ENCODE measurements at regions not wholly inside any gene's neighbourhood (a gene's known extent, or its start where the extent isn't known, plus 50 kb on each side); places are given as distances from the start of the nearest gene placed in this dataset.

DNA sequence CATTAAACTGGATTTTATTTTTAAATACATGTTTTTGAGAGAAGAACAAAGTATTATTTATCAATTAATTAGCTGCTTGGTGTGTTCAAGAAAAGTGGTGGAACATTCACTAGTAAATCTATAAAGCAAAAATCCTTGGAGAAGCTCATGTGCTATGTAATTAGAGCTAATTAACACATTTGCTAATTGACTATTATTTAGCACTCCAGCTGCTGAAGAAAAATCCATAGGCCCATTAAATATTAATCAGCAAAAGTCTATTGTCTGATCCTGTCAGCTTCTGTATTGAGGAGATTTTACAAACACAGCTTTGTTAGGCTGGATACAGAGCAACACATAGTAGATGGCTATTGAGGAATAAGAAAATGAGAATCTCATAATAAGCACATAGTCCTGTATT is 336.1 kb downstream of the RBM43 start:
- no peaks in the 10 kb centered on the region for H3K4me1 ChIP-seq (ENCODE audit: low read depth)
- H3K4me3 ChIP-seq, result no peak overlapping the region
- TF ChIP-seq, protein P1, sequence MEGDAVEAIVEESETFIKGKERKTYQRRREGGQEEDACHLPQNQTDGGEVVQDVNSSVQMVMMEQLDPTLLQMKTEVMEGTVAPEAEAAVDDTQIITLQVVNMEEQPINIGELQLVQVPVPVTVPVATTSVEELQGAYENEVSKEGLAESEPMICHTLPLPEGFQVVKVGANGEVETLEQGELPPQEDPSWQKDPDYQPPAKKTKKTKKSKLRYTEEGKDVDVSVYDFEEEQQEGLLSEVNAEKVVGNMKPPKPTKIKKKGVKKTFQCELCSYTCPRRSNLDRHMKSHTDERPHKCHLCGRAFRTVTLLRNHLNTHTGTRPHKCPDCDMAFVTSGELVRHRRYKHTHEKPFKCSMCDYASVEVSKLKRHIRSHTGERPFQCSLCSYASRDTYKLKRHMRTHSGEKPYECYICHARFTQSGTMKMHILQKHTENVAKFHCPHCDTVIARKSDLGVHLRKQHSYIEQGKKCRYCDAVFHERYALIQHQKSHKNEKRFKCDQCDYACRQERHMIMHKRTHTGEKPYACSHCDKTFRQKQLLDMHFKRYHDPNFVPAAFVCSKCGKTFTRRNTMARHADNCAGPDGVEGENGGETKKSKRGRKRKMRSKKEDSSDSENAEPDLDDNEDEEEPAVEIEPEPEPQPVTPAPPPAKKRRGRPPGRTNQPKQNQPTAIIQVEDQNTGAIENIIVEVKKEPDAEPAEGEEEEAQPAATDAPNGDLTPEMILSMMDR (IDR thresholded peaks at IDR 0.05), result no peak
- ATAC-seq, result no peak
- intact Hi-C loops (cut with DNase I, micrococcal nuclease), result no loop called here
- no peaks in the 10 kb centered on the region for H3K36me3 ChIP-seq (ENCODE audit: low read depth)
- DNase-seq, result no peak
- no peaks in the 10 kb centered on the region for H3K9me3 ChIP-seq

DNA sequence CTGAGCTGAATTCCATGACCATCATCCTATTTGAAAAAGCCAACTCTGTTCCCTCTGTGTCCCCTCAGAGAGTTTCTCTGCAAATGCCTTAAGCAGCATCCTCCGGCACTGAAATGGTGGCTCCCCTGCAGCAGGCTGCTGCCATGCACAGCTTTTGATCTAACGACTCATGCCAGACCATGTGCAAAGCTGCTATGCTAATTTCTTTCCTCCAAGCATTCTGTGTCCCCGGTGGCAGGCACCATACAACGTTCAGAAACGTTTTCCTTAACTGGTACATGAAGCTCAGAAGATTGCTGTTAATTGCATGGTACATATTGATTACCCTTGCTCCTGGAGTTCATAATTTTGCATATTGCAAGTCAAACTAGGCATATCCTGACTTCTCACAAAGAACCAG is 336.8 kb downstream of the RBM43 start:
- Histone ChIP-seq H3K36me3 (ENCODE audit: low read depth) (no peaks in the 10 kb centered on the region), H3K4me3 (no peak overlapping the region), H3K4me1 (ENCODE audit: low read depth) (no peaks in the 10 kb centered on the region), H3K9me3 (no peaks in the 10 kb centered on the region)
- ATAC-seq (no peak), DNase-seq (no peak)
- TF ChIP-seq, protein P1 (IDR thresholded peaks at IDR 0.05), result no peak
- intact Hi-C loops (cut with DNase I, micrococcal nuclease), result no loop called here

DNA sequence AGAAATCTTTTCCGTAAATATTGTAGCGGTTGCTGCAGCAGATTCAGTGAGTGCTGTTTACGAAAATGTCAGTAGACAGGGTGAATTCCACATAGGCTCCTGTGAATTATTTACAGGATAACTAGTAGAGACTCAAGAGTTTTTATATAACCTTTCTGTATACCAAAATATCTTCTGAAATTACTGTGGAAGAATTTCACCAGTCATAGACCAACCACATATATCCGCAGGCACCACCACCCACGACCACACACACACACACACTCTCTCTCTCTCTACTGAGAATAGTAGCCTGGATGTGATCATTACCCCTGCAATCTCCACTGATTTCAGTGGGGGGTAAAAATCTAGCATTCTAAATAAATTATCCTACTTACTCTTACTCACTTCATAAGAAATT is 341.8 kb downstream of the RBM43 start:
- H3K36me3 ChIP-seq (ENCODE audit: low read depth), result no peaks in the 10 kb centered on the region
- no peaks in the 10 kb centered on the region for H3K9me3 ChIP-seq
- H3K4me3 ChIP-seq, result no peak overlapping the region
- ATAC-seq (no peak), DNase-seq (no peak)
- TF ChIP-seq, protein P1 (IDR thresholded peaks at IDR 0.05), result no peak
- intact Hi-C loops (cut with DNase I, micrococcal nuclease), result no loop called here
- no peaks in the 10 kb centered on the region for H3K4me1 ChIP-seq (ENCODE audit: low read depth)

DNA sequence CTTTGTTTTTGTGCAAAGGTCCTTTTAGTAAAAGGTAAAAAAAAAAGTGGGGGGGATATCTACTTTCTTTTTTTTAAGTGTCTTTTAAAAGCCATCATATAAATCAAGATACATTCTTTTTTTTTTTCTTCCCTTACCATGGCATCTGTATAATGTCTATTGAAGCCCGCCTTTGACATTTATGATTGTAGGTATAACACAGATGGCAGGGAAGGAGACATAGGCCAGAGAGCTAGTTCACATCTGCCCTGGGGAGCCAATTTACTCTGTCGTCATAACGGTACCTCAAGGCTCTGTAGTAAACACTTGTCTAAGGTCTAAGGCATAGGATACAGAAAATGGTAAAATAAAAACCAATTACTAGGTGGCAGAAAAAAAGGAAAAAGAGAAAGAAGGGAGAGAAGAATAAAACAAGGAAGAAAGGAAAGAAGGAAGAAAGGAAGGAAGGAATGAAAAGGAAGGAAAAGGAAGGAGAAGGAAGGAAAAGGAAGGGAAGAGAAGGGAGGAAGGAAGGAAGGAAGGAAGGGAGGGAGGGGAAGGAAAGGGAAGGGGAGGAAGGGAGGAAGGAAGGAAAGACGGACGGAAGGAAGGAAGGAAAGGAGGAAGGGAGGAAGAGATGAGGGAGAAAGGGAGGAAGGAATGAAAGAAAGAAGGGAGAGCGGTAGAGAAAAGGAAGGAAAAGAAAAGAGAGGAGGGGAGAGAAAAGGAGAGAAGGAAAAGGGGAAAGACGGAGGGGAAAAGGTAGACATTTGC is 343.5 kb downstream of the RBM43 start:
- TF ChIP-seq, protein P1 (IDR thresholded peaks at IDR 0.05), result no peak
- H3K4me3 ChIP-seq, result no peak overlapping the region
- no peaks in the 10 kb centered on the region for H3K4me1 ChIP-seq (ENCODE audit: low read depth)
- ATAC-seq (no peak), DNase-seq (no peak)
- no peaks in the 10 kb centered on the region for H3K36me3 ChIP-seq (ENCODE audit: low read depth)
- no peaks in the 10 kb centered on the region for H3K9me3 ChIP-seq
- intact Hi-C loops (cut with DNase I, micrococcal nuclease), result no loop called here

DNA sequence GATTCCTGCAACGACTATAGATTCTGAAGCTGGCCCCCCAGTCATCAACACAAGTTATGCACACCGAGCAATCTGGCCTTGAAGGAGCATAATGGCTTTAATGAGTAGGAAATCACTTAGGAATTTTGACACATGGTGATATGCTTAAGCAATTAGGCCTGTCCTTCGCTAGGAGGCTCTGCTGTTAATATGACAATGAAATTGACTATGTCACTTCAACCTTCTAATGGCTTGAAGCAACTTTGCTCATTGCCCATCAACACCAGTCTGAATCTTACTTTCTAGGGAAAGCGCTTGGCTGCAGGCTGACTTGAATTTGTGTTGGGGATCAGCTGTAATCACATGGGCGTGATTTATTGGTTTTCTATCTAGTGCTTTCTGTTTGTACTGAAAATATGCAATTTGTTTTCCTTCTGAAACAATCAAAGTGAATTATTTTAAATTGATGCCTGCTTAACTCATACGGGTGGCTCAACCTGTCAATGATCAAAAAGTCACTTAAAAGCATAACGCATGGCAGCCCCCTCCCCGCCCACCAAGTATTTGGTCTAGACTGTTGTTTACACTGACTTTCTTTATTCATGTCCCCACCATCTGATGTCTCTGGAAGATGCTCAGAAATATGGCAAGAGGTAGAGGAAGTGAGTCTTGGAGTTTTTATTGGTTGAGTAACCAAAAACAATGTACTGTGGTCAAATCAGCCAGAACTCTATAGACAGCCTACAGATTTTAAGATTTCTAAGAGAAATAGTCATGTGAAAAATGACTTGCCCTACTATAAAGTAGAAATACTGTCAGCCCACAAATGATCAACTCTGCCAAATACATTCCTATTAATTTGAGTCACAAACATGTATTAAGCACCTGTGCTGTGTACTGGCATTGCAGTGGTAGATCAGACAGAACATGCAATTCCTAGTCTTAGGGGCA is 344.9 kb downstream of the RBM43 start:
- no peak for DNase-seq
- H3K4me1 ChIP-seq (ENCODE audit: low read depth), result no peaks in the 10 kb centered on the region
- H3K36me3 ChIP-seq (ENCODE audit: low read depth), result no peaks in the 10 kb centered on the region
- ATAC-seq, result no peak
- intact Hi-C loops (cut with DNase I, micrococcal nuclease), result no loop called here
- H3K4me3 ChIP-seq, result no peak overlapping the region
- H3K9me3 ChIP-seq, result no peaks in the 10 kb centered on the region
- TF ChIP-seq, protein P1 (IDR thresholded peaks at IDR 0.05), result no peak

All from mucosa of descending colon (tissue), 3 donors.